HG03135 (cell line): ENCODE measurements at regions not wholly inside any gene's neighbourhood (a gene's known extent, or its start where the extent isn't known, plus 50 kb on each side); places are given as distances from the start of the nearest gene placed in this dataset.
"Not testable (repeated sequence)": the region's sequence is repeated elsewhere in the genome, so short reads cannot be mapped to it uniquely, and the experiment has no call there.

Experiments used
- ATAC-seq: cut with Tn5 transposase; IDR thresholded peaks from one replicate; pipeline ENCODE4 v1.9.1; 2021; ENCODE audit warnings: mild to moderate bottlenecking, moderate library complexity; ENCODE audit not compliant: unreplicated experiment

DNA sequence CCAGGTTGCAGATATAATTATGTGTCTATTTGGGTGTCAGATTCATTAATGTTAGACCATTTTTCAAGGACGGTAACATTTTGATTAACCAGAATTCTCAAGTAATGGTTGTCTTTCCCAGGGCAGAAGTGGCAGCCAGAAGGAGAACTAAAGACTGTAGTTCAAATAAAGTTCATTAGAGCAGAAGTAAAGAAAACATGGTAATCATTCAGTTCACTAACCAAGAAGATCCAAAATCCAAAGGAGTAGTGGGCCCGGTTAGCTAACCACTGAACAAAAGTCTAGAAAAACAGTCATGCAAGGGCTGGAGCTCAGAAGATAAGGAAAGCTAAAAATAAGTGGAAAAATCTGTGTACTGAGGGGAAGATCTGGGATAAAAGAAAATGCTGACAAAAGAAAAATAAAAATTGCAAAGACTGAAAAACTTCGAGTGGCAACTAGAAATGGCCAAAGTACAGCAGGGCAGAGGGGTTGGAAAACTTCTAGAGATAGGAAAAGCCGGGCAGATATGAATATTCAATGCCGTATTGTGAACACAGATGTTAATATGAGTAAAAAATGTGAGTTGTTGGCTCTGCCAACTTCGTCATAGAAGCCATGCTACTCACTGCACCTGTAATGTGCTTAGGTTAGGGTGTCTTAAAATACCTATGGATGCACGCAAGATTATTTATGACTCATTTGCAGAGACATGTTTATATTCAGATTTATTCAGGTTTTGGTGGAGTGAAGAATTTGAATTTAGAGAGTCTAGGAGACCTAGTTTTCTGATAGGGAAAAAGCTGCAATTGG lies 925.9 kb downstream of the LTN1 start:
- ATAC-seq: no peak

GRCh38 chr21:28066076-28066475 lies 926.6 kb downstream of the LTN1 start:
- ATAC-seq: no peak

DNA sequence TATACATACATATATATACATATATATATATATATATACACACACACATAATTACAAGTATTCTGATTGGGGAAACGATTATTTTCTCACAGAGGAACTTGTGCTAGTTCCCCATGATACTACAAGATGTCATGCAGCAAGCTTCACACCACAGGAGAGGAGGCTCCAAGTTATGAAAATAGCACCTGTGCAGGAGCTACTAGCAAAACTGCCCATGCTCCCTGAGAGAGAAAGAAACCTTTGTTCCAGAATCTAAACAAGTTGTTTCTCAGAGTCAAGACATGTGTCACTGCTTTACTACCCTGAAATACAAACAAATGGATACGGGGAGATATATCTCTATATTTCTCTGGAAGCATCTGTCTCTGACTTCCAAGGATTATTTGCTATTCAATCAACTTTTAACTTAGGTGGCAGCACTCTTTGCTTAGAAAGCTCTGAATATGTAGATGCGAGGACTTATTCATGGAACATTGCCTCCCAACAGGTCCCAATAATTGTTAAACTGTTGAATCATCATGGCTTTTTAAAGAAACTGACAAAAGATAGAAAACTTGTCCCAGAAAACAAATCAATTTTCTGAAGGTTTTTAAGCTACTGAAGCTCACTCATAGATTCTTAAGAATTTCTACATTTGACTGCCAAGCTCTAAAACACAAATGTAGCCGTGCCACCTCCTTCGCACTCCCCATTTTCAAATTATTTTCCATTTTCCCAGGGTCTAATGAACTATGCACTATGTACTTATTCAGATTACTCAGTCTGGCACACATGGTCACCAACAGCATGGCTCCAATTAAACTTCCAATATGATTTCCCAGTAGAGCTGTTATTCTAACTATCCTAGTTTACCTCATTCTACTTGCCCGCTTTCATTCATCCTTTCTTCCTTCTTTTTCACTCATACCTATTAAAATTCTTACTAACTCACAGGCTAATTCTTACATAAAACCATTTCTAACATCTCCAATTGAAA lies 929.1 kb downstream of the LTN1 start:
- ATAC-seq: no peak

- not testable (repeated sequence) for ATAC-seq
These were observed 939.7 kb downstream of the LTN1 start for GRCh38 chr21:28052956-28053355.

DNA sequence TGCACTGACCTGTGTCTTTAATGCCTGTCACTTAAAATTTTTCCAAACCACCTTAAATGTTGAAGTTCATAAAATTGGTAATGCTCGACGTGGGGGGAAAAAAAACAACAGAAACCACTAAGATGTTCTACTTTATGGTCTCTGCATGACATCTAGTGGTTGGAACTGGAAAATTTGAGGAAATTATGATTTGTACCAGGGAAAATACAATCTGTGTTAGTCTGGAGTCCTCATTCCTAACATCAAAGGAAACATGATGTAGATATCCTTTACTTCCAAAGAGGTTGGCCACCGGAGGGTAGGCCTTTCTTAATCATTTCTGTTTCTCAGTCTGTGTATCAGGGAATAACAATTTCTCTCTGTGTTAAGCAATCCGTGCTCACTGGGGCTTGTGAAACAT lies 941.0 kb downstream of the LTN1 start:
- not testable (repeated sequence) for ATAC-seq

DNA sequence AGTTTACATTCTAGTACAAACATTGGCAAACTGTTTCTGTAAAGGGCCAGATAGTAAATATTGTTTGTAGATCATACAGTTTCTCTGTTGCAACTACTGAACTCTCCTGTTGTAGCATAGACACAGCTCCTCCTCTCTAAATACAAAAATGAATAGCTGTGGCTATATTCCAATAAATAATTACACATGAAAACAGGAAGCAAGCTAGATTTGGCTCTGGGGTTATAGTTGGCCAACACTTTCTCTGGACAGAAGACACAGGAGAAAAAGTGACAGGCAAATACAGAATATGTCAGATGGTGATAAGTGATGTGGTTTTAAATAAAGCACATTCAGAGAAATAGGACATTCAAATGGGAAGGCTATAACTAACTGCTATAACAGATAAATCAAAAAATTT lies 957.0 kb downstream of the LTN1 start:
- ATAC-seq: not testable (repeated sequence)

- ATAC-seq: not testable (repeated sequence)
These were observed 957.8 kb downstream of the LTN1 start for GRCh38 chr21:28034916-28035315.

- not testable (repeated sequence) for ATAC-seq
These were observed 958.3 kb downstream of the LTN1 start for GRCh38 chr21:28034334-28034733.

DNA sequence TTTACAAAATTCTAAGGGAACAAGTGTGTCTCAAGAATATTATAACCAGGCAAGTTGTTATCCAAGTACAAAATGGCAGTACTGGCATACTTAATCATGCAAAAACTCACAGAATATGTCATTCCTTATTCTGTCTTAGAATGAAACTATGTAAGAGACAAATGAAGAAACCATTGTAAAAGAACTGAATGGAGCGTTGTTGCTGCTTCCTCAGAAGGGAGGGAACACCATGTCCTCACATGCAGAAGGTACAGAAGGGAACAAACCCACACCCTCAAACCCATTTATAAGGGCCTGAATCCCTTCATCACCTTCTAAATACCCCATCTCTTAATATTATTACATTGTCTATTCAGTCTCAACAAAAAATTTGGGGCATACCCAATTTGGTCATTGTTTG lies 960.0 kb downstream of the LTN1 start:
- not testable (repeated sequence) for ATAC-seq

DNA sequence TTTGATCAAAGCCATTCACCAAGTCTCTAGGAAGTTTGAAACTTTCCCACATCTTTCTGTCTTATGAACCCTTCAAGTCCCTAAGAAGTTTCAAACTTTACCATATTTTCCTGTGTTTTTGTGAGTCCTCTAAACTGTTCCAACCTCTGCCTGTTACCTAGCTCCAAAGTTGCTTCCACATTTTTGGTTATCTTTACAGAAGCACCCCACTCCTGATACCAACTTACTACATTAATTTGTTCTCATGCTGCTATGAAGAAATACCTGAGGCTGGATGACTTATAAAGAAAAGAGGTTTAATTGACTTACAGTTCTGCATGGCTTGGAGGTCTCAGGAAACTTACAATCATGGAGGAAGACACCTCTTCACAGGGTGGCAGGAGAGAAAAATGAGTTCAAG lies 961.6 kb downstream of the LTN1 start:
- ATAC-seq: not testable (repeated sequence)

GRCh38 chr21:28025111-28025510 lies 967.6 kb downstream of the LTN1 start:
- no peak for ATAC-seq

DNA sequence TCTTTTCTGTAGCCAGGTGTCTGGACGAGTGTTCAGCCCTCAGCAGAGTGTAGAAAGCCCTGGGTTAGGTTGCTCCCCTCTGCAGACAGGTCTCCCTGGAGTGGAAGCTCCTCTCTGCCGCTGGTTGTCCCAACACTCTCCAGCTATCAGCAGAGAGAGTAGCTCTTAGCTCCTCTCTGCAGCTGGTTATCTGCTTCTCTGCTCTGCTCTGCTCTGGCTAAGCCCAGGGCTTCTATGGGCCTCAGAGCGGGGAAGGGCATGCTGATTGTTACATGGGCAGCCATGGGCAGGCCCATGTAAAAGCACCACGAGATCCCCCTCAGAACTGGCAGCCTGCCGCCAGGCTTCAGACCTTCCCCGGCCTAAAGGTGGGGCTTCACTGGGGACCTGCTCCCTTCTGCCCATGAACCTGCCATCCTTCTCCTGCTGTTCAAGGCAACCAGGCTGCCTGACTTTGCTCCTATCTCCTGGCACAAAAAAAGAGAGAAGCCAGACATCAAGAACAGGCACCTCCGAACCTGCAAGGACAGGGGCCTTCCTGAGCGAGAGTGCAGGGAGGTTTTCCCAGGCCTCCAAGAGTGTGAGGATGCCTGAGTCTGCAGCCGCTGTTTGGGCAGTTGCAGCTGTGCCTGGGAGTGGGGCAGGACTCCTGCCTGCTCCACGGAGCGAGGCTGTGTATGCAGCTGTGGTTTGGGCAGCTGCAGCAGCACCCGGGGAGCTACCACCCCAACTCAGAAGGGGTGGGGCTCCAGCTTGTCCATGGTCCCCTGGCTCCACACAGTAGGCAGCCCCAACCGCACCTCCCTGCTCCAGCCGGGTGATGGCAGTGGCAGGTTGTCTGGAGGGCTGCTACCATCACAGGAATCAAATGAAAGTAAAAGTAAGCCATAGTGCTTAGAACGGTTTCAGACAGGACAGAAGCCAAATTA lies 973.7 kb downstream of the LTN1 start:
- no peak for ATAC-seq

GRCh38 chr21:28018213-28018612 lies 974.5 kb downstream of the LTN1 start:
- ATAC-seq: no peak

DNA sequence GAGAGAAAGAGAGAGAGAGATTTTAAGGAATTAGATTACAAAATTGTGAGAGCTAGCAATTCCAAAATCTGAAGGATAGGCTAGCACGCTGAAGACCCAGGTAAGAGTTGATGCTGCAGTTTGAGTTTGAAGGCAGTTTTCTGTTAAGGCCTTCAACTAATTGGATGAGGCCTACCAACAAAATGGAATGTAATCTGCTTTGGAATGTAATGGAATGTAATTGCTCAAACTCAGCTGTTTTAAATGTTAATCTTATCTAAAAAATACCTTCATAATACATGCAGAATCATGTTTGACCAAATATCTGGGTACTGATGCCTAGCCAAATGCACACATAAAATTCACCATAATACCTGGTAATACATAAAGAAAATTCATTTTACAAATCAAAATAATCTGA lies 976.1 kb downstream of the LTN1 start:
- no peak for ATAC-seq

DNA sequence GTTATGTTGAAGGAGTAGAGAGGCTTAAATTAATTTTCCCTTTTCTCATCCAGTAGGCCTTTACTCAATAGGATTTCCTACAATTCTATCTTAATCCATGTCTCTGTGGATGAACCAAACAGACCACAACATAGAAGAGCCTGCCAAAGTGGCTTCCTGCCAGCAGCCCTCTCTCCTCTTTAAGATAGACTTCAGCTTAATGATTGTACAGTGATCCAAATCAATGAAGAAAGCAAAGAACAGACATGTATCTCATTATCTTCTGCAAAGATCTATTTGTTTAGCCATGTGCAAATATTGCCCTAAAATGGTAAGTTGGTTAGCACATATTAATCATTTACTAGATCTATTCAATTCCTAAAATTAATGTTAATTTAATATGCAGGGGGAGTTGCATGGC lies 979.6 kb downstream of the LTN1 start:
- not testable (repeated sequence) for ATAC-seq

DNA sequence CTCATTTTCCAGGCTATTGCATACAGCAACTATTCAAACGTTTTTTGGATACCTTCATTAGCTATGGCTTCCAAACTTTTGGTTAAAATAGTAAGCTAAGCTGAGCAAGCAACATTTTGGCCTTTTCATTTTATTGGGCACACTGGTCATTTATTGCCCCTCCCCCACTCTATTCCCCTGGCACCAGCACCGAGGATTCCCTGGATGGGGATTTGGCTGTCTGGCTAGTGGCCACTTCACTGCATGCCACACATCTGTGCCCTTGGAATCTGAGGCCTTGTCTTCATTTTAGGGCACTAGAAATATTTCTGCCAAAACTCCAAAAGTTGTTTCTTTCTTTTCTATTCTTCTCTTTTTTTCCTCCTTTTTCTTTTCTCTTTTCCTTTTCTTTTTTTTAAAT lies 980.7 kb downstream of the LTN1 start:
- ATAC-seq: not testable (repeated sequence)

GRCh38 chr21:28008245-28008644 lies 984.4 kb downstream of the LTN1 start:
- not testable (repeated sequence) for ATAC-seq

GRCh38 chr21:28003627-28004026 lies 989.0 kb downstream of the LTN1 start:
- not testable (repeated sequence) for ATAC-seq

- not testable (repeated sequence) for ATAC-seq
These were observed 995.8 kb downstream of the LTN1 start for GRCh38 chr21:27996906-27997305.

DNA sequence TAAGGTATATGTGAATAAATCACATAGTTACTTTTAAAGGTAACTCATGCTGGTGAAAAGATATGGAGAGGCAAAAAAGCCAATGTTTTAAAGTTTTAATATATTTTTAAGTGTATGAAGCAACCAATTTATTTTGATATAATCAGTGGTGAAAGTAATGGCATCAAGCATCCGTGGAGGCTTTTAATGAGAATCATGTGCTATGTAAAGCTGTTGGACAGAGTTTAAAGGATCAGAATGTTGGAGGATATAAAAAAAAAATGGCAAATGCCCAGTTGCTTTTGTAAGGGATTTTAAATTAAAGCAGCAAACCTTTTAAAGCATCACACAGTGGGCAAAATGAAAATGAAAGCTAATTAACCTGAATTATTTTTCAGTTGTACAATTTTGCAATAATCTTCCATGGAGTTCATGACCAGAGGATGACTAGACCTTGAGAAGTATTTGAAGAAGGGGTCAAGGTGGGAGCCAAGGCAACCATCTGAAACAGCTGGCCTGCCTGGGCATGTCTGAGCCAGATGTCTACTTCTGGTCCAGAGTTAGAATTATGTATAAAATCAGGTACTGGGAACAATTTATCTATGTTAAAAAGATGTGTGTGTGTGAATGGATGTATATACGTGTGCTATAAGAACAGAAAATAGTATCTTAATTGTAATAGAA lies 1007.9 kb downstream of the LTN1 start:
- ATAC-seq: not testable (repeated sequence)
